Hematopoietic multipotent progenitor cell treated with erythropoietin and hydrocortisone succinate and interleukin-3 and kit ligand, for 6 days (in vitro differentiated cells): ENCODE measurements at regions not wholly inside any gene's neighbourhood (a gene's known extent, or its start where the extent isn't known, plus 50 kb on each side); places are given as distances from the start of the nearest gene placed in this dataset.

Experiments
- DNase-seq: peaks from one replicate; pipeline ENCODE4 v3.0.0-alpha.2; 2015

GRCh38 chr21:22609802-22610201 lies 1611.6 kb downstream of the NCAM2 start:
- DNase-seq: no peak

- DNase-seq: no peak
These were observed 1629.7 kb downstream of the NCAM2 start for GRCh38 chr21:22627911-22628310.

GRCh38 chr21:22630953-22631465 lies 1632.8 kb downstream of the NCAM2 start:
- no peak for DNase-seq

- no peak for DNase-seq
These were observed 1634.0 kb downstream of the NCAM2 start for GRCh38 chr21:22632176-22632575.

- no peak for DNase-seq
These were observed 1651.0 kb downstream of the NCAM2 start for GRCh38 chr21:22649246-22649645.

- DNase-seq: peak; percentile 9
These were observed 1652.0 kb downstream of the NCAM2 start for GRCh38 chr21:22650226-22650625.

- DNase-seq: no peak
These were observed 1659.6 kb downstream of the NCAM2 start for GRCh38 chr21:22657781-22658180.

- DNase-seq: no peak
These were observed 1671.9 kb downstream of the NCAM2 start for GRCh38 chr21:22670148-22670547.

GRCh38 chr21:22679207-22679606 lies 1681.0 kb downstream of the NCAM2 start:
- no peak for DNase-seq

GRCh38 chr21:22691658-22692057 lies 1693.4 kb downstream of the NCAM2 start:
- DNase-seq: no peak

GRCh38 chr21:22703521-22703920 lies 1705.3 kb downstream of the NCAM2 start:
- no peak for DNase-seq

GRCh38 chr21:22710721-22711120 lies 1712.5 kb downstream of the NCAM2 start:
- peak; percentile 8 for DNase-seq

- peak; percentile 25 for DNase-seq
These were observed 1713.4 kb downstream of the NCAM2 start for GRCh38 chr21:22711636-22712035.

GRCh38 chr21:22725436-22725835 lies 1727.2 kb downstream of the NCAM2 start:
- DNase-seq: no peak

- DNase-seq: peak; percentile 11
These were observed 1729.9 kb downstream of the NCAM2 start for GRCh38 chr21:22728091-22728490.

GRCh38 chr21:22743085-22743484 lies 1744.9 kb downstream of the NCAM2 start:
- DNase-seq: no peak

- DNase-seq: no peak
These were observed 1756.5 kb downstream of the NCAM2 start for GRCh38 chr21:22754746-22755145.

- DNase-seq: no peak
These were observed 1760.3 kb downstream of the NCAM2 start for GRCh38 chr21:22758478-22758877.

GRCh38 chr21:22762463-22762862 lies 1764.3 kb downstream of the NCAM2 start:
- no peak for DNase-seq

- DNase-seq: no peak
These were observed 1765.2 kb downstream of the NCAM2 start for GRCh38 chr21:22763442-22763841.

GRCh38 chr21:22764222-22764621 lies 1766.0 kb downstream of the NCAM2 start:
- no peak for DNase-seq

- DNase-seq: no peak
These were observed 1793.2 kb downstream of the NCAM2 start for GRCh38 chr21:22791376-22791775.

- DNase-seq: peak; percentile 87
These were observed 1793.9 kb downstream of the NCAM2 start for GRCh38 chr21:22791986-22792560.

- DNase-seq: no peak
These were observed 1796.9 kb downstream of the NCAM2 start for GRCh38 chr21:22795091-22795490.

GRCh38 chr21:22795644-22796043 lies 1797.4 kb downstream of the NCAM2 start:
- no peak for DNase-seq
